HUDEP-2 (cell line): ENCODE measurements at regions not wholly inside any gene's neighbourhood (a gene's known extent, or its start where the extent isn't known, plus 50 kb on each side); places are given as distances from the start of the nearest gene placed in this dataset.

Source experiments
- DNase-seq, 76 experiments: peaks; one replicate each; lab custom pipeline; 2025; ENCODE audit not compliant: unreplicated experiment in 76 of 76; lab: John Stamatoyannopoulos, UW

DNA sequence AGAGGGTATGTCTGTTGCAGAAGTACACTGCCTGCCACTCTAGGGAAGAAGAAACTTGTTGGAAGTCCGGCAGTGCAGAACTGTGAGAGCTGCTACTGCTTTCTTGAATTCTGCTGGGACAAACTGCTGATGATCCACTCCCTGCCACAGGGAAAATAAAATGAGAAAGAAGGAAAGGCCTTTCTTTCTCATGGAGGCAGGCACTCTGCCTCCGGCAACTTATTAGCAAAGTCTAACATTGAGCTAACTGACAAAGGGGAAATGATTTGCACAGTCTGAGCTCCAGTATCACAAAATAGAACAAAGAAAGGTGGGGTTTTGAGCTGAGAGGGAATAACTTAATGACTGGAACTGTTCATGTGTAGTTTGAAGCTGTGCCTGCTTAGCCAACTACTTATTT, 134.6 kb downstream of the AASDHPPT start:
- no peak for DNase-seq

DNA sequence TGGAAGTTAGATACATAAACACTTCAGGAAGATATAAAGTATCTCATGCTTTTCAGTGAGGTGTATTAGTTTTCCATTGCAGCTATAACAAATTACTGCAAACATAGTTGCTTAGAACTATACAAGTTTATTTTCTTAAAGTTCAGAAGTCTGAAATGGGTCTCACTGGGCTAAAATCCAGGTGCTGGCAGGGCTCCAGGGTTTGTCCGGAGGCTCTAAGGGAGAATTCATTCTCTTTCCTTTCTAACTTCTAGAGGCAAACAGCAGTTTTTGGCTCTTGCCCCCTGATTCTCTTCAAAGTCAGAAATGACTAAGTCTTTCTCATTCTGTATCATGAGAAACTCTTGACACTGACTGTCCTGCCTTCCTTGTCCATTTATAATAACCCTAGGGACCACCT, 138.8 kb downstream of the AASDHPPT start:
- DNase-seq, result no peak

DNA sequence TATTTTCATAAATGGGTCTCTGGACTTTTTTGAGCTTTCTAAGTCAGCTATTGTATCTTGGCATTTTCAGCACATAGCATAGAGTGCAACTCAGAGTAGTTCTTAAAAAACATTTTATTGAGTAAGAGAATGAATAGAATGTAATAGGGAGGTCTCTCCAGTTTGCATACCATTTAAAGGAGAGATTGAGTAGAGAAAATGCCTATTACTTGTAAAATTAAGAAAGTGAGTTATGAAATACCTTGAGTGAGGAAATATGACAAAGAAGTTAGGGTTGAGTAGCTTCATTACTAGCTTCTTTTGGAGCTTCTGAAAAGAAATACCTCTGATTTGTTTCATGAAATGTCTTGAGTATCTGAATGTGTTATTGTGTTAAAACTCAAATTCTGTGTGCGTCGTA, 140.0 kb downstream of the AASDHPPT start:
- no peak for DNase-seq

DNA sequence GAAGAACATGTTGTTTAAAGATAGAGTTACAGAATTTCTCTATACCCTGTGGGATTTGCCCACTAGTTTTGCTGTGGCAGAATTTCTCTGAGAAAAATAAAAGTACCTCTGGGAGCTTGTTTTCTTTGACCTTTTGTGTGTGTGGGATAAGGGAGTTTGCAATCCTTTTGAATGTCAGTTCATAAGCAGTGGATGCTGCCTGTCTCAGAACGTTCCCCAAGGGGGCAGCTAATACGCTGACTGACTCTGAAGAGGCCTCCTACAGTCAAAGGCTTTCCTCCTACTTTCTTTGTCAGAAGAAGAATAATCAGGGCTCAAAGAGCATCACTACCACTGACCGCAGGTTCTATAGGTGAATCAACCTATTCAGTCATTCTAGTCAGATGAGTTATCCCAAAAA, 140.6 kb downstream of the AASDHPPT start:
- no peak for DNase-seq

DNA sequence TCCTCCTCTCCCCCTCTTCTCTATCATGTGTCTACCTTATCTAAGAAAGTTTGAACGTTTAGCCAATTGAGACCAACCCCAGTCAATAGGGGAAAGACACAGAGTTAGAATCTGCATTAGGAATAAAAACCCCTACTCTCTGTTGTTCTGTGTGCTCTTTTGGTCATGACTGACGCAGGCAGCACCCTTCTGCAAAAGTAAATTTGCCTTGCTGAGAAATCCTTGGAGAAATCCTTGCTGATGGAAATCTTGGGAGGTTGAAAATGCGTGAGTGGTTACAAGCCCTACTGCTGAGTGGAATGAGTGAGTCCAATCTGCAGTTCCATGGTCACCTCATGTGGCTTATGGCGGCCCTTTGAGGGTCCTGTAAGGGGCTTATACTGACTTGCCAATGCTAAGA, 145.2 kb downstream of the AASDHPPT start:
- DNase-seq, result no peak

DNA sequence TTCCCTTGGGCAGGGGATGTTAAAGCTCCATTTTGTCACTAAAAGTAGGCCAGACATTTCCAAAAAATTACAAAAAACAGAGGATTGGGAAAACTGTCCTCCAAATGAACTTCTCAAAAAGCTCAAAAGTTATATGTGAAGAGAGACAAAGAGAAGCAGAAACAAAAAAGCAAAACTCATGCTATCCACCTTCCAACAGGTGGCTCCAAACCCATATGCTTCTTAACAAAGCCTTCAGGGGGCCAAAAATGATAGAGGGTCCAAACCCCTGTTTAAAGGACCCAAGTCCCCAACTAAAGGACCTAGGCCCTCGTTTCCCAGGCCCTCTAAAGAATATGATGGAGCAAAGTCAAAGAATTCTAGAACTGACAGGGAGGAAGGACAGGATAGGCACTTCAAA, 146.7 kb downstream of the AASDHPPT start:
- no peak for DNase-seq

DNA sequence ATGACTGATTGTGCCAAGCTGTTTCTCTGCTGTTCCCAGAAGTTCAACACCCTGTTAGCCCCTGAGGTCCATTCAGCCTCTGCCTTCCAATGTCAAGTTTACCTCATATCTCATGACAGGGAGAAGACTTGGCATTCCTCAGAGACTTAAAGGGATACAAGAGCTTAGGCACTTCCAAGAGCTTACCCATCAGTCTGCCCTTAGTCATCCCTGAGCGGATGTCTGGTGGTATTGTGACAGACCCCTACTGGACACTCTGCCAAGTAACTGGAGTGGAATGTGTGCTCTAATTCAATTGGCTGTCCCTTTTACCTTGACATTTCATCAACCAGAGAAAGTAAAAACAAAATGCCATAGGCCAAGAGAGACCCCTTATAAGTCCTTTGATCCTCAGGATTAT, 151.5 kb downstream of the AASDHPPT start:
- no peak for DNase-seq

DNA sequence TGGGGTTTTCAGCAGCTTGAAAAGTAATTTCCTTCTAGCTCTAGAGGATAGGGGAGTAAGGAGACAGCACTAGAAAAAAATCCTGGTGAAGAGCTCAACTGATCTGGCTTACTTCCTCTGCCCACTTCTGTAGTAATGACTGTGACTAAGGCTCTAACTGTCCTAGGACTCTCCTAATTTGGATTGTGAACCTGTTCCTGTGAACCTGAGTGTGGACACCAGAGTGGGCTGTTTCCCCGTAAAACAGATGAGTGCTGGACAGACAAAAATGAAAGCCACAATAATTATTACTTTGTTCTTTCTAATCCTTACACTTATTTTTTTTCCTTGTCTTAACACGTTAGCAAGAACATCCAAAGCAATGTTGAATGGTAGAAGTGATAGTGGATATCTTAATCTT, 154.1 kb downstream of the AASDHPPT start:
- DNase-seq, result no peak

DNA sequence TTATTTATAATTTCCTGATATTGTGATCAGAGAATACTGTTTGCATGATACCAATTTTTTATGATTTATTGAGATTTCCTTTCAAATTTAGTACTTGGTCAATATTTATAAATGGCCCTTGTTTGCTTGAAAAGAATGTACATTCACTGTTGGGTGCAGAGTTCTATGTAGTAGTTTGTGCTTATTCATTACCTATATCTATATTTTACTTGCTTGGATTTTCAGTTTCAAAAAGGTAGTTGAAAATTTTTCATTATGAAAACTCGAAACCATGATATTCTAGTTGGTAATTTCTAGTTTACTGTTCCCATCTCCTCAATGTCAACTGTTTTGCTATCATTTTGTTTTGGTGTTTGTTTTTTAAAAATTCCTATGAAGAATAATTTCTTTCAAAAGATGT, 155.7 kb downstream of the AASDHPPT start:
- no peak for DNase-seq

DNA sequence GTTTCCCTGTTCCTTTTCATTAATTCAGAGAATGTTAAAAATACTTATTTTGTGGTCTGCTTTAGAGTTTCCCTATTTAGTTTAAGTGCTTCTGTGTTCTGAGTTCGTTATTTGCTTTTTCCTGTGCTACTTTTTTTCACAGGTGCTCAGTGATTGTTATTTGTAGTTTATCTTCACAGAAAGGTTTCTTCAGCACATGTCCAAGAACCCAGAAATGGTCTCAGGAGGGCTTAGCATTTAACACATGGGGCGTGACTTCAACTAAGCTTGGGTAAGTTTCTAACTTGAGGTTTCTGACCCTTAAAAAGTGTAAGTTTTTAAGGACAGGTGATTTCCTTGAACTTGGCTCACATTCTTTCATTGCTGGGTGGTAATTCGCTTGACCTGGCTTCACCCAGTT, 157.3 kb downstream of the AASDHPPT start:
- no peak for DNase-seq

DNA sequence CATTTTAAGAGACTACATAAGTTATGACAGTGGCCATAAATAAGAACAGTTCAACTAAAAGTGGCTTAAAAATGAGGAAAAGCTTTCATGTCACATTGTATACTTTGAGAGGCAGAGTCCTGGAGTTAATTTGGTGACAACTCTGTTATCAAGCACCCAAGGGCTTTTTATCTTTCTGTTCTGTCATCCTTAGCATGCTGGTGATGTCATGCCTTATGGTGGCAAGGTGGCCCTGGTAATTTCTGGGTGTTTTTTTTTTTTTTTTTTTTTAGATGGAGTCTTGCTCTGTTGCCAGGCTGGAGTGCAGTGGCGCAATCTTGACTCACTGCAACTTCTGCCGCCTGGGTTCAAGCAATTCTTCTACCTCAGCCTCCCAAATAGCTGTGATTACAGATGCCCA, 158.8 kb downstream of the AASDHPPT start:
- no peak for DNase-seq

DNA sequence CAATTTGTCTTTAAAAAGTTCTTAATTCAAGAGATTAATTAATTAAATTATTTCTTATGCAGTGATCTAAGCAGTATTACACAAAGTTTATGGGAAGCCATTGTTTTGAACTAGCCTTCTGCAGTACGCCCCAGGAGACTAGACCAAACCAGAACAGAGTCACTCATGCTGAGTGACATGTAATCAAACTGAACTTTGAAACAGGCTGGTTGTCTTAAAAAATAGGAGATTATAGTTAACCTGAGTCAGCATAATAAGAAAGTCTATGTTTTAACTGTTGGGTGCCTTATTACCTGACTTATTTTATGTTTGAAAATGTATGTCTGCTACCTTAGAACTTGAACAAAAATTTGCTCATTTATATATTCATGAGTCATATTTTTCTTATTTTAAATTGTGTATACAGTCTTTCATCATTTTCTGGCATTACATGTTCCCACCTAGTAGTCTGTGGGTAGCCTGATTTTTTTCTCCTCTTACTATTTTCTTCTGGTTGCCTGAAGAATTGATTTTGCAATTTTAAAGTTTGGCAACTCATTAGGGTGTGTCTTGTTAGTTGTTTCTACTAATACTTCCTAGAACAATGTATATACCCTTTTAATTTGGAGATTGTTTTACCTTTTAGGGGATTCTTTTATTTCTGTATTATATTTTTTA, 161.4 kb downstream of the AASDHPPT start:
- no peak for DNase-seq

DNA sequence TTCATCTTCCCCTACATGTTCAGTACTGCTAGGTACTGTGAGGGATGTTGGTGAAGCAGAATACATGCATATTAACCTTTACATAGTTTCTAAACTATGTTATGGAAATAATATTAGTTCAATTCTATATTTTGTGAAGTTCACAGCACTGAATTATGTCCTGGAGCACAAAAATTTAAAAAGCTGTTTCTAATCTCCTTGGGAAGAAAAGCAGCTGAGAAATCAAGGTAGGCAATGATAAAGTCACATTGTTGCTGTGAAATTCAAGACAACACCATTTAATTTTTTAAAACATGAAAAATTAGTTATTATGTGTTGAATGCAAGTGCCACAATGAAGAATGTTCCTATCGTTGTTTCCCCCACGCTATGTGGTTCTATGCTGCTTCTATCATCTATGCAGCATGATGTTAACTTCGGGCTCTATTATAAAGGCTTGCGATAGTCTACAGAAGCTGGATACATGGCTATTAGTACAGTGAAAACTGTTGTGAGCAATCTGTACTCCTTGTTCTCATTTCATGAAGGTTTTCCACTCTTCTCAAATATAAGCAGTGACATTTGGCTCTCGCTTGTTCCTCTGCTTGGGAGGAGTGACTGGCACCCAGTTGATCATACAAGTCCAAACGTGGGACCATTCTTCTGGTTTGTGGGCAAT, 164.3 kb downstream of the AASDHPPT start:
- no peak for DNase-seq

DNA sequence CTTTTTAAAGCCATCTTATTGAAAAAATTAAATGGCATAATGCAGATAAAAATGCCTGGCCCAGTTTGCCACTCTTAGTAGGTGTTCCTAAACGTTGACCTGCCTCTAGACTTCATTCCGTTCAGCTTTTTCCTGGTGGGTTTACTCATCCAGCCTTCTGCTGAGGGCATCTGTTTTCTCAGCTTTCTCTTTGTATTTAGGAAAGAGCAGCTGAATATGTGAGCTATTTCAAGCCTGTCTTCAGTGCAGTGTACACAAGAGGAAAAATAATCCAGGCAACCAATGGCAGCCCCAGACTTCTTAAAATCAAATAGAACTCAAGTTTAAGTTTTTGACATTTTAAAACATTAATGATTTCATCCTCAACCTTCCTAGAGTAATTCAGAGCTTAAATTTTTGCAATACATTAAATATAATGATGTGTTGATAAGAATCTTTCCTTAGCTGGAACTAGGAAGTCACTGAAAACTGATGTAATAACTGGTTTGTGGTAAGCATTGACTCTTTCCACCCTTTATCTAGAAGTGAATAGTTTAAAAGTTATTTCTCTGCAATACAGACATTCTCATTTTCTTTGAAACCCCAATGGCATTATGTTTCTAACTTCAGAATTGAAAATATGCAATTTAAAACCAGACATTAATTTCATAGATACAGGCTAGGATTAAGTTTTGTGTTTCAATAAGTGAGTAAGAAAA, 165.4 kb downstream of the AASDHPPT start:
- DNase-seq, result no peak

DNA sequence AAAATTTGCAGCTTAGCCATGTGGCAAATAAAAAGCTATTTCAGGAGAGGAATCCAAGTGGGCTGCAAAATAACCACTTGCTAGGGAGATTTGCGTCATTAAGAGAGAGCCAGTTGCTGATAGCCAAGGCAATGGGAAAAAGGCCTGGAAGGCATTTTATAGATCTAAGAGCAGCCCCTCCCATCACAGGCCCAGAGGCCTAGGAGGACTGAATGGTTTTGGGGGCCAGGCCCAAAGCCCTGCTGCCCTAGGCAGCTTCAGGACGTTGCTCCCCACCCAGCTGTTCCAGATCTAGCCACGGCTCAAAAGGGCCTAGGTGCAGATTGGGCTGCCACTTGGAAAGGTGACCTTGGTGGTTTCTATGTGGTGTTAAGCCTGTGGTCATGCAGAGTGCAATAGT, 169.0 kb downstream of the AASDHPPT start:
- no peak for DNase-seq

DNA sequence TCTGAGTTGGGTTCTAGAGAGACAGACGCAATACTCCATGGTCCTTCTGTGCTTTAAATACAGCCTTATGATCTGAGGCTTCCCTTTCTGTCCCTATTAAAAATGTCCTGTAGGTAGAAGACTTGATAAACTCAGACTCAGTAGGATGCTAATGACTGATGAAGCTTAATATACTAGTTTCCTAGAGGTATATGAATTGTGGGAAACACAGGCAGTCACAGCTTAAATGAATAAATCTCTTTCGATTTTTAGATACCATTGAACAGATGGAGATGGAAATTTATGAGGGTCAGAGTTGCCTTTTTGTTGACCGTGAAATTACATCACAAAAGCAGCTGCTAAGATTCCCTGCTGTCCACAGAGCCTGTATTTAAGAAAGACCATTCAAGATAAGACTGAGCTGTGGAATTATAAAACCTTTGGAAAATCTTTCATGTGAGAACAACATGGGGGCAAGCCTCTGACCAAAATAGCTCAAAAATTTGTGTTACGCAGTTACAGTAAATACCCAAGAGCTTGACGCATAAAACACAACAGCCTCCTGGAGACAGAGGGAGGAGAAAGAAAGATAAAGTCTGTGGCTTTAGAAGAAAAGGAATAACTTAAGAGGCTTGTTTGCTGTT, 172.3 kb downstream of the AASDHPPT start:
- DNase-seq, result no peak

DNA sequence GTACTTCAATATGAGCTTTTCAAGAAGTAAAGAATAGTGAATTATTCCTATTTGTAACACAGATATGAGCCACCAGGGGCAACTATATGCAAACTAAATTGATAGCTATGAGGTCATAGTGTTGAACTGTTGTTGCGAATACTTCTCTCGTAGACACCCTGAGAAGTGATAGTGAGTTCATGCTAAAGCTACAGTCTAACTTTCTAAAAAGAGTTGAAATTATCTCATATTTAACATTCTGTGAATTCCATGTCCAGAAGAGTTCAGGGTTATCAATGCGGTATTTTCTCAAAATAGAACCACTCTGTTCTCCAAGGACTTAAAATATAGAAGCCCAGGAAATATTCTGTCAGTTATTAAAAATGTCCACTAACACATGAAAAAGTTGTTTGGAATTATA, 185.4 kb downstream of the AASDHPPT start:
- DNase-seq, result no peak

DNA sequence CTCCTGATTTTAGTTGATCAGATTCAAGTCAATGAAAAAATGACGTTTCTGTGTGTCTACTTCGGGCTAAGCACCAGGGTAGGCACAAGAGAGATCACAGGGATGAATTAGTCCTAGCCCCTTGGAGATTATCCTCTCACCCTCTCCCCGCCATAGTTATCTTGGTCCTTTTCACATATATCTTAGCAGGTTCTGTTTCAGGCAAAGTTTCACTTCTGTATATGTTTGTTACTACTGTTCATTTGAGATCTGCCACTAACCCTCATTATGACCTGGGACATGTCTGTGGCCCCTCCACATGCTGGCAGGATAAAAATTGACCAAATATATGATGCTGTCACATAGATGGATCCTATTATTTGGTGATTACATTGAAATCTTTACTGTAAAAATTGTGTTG, 186.1 kb downstream of the AASDHPPT start:
- DNase-seq, result no peak

DNA sequence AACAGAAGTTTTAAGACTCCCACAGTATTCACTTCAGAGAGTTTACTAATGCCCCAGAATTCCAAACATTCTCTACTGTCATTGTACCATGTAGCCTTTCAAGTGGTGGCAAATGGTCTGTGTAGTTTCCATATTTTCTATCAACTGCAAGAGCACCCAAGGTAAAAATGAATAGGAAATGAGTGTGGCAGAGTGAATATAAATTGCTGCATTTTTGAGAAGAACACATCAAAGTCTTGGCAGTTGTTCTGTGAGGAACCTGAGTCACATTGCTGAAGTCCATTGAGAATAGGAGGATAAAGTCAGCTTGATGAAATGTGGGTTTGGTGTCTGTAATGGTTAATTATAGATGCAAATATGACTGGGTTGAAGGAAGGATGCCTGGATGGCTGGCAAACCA, 193.6 kb downstream of the AASDHPPT start:
- no peak for DNase-seq

DNA sequence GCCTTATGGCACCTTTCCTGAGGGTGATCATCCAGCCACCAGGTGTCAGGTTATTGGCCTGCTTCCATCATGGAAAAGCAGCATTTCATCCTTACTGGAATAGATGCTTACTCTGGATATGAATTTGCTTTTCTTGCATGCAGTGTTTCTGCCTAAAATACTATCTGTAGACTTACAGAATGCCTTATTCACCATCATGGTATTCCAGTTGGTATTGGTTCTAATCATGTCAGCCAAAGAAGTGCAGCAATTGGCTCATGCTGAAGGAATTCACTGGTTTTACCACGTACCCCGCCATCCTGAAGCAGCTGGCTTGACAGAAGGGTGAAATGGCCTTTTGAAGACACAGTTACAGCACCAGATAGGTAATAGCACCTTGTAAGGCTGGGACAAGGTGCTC, 194.2 kb downstream of the AASDHPPT start:
- DNase-seq, result no peak

DNA sequence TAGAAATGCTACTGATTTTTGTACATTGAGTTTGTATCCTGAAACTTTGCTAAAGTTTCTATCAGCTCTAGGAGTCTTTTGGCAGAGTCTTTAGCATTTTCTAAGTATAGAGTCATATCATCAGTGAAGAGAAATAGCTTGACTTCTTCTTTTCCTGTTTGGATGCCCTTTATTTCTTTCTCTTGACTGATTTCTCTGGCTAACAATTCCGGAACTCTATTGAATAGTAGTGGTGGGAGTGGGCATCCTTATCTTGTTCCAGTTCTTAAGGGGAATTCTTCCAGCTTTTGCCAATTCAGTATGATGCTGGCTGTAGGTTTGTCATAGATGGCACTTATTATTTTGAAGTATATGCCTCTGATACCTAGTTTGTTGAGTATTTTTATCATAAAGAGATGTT, 197.7 kb downstream of the AASDHPPT start:
- DNase-seq, result no peak

DNA sequence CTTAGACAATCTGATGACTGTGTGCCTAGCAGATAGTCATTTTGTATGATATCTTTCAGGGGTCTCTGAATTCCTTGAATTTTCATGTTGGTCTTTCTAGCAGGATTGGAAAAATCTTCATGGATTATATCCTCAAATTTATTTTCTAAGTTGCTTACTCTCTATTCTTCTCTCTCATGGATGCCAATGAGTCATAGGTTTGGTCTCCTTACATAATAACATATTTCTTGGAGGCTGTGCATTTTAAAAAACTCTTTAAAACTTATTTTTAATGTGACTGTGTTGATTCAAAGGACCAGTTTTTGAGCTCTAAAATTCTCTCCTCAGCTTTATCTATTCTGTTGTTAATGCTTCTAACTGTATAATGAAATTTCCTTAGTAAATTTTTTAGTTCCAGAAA, 198.7 kb downstream of the AASDHPPT start:
- DNase-seq, result no peak
